Stromal cell of bone marrow (primary cell): ENCODE measurements at regions not wholly inside any gene's neighbourhood (a gene's known extent, or its start where the extent isn't known, plus 50 kb on each side); places are given as distances from the start of the nearest gene placed in this dataset.
"Not testable (repeated sequence)": the region's sequence is repeated elsewhere in the genome, so short reads cannot be mapped to it uniquely, and the experiment has no call there.

ENCODE experiments used
- DNase-seq: peaks from one replicate; pipeline ENCODE4 v3.0.0-alpha.2; 2012; ENCODE audit warnings: low read depth

DNA sequence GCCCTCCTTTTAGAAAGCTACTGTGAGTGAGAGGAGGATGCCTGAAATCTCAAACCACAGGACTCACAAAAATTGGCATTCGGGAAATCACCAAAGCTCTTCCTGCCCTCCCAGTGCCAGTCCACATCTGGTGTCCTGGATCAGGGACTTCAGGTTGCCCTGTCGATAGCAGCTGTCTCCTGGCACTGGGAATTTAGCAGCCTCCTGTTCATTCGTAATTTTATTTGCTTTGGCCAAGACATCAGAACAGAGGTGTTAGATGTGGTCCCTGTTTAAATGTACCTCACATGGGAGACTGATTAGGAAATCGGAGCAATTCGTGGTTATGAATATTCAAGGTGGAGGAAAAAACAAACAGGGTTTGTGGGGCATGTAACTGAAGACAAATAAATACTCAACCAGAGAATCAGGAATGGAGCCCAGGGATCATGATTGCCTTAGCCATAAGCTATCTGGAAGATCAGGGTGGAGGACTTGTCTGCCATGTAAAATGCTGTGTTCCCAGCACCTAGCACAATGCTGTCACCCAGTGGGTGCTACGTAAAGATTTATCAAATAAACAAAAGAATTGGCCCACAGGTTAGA is 265.2 kb upstream of the PROK2 start:
- no peak for DNase-seq

DNA sequence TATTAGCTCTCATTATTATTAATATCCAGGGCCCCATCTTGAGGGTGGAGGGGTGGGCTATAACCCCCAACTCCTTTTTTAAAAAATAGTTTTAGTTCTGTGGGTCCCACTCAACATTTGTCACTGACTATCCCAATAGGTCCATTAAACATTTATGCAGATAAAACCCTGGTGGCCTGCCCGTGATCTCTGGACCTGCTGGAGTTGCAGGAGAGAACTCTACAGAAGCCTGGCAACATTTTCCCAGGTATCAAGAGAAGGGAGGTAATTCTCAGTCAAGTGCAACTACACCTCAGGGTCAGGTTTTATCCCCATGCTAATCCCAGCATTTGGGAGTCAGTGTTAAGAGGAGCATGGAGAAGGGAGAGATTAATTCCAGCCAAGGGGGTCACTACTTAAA is 264.4 kb upstream of the PROK2 start:
- DNase-seq = no peak

DNA sequence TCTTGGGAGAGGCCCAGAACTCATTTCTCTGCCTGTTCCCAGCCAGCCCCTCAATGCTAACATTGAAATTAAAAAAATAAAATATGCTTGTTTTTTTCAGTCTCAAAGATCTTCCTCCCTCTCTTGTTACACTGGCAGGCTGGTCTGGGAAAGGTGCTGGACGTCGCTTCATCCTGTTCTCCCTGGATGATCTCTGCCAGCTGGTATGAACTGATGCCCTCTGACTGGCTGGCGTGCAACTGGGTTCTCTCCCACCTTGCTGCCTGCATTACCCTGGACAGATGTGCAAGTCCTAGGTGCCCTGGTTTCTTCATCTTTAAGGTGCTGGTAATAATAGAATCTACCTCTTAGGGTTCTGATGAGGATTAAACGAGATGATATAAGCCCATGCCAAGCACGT is 263.9 kb upstream of the PROK2 start:
- DNase-seq = no peak

DNA sequence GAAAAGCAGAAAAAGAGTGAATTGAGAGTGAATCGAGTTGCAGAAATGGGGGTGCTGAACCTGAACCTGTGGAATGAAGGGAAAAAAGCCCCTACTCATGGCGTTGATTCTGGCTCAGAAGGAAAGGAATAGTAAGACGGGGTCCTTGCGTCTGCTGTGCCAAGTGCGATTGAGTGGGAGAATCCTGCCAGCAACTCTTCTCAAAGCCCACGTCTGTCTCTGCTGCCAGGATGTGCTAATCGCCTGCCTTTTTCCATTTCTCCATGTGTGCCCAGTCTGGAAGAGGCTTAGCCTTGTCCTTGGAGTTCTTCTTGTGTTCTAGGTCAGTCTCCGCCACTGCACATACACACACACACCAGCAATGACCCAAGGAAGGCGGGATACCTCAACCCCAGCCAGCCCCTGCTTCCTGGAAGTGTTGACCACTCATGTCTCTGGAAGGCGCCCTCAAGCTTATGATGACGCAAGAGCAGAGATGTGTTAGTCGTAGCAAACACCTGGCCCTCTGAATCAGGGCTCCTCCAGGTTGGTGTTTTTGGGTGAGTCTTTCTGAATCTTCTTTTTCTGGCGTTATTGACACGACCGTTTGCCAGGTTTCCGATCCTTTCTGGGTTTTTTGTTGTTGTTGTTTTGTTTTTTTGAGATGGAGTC is 262.4 kb upstream of the PROK2 start:
- no peak for DNase-seq

DNA sequence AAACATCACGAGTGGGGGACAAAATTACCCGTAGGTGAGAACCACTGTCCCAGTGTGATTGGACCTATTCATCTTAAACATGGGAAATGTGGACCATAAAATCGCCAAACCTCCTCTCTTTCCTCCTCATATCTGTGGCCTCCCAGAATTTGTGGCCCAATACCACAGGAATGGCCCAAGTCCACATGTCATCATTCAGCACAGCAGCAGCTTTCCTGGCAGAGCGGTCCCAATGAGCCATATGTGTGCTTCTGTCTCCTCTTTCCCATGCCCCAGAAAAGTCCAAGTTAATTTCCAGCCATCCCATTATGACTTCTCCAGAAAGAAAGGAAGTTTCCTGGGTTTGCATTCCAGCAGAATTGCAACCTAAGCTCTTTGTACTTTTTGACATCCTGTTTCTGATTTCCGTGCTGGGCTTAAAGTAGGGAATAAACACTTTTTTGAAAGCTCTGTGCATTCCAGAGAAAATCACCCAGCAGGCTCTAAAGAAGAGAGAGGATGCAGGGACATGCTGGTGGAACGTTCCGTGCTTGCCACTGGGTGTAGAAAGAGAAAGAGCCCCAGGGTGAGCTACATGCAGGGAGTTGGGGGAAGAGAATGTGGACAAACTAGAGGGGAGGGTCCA is 259.4 kb upstream of the PROK2 start:
- peak; percentile 53 for DNase-seq

DNA sequence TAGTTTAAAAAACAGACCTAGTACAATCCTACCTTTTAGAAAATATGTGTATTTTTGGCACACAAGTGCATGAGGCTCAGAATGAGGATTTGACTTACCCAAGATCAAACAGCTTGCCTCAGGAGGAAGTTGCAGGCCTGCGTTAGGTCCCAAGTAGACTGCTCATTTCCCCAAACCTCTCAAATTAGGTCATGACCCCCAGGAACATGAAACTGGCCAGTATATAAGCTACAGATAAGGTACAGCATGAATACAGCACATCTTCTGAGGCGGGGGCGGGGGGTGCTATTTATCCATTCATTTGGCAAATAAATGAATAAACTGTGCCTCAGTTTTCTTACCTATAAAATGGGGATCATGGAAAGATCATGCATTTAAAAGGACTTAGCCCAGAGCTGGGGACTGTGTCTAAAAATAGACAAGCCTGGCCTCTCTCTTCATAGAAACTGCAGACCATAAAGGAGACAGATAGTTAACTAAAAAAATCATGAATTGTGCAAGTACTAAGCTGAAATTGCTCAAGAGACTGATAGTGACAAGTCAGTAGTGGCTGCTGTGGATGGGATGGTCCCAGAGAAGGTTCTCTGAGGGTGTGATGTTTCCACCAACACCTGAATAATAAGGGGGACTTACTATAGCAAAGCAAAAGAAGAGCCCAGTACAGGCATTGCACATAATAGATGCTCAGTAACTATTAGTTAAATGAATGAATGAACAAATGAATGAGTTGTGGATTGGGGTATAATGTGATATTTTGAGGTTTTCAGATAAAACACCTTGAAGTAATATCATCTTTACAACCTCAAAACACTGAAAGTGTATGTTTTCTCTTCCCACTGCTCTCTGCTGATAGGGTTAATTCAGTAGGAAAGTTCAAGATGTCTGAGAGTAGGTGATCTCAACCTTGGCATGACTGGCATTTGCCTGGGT is 258.5 kb upstream of the PROK2 start:
- DNase-seq = no peak

DNA sequence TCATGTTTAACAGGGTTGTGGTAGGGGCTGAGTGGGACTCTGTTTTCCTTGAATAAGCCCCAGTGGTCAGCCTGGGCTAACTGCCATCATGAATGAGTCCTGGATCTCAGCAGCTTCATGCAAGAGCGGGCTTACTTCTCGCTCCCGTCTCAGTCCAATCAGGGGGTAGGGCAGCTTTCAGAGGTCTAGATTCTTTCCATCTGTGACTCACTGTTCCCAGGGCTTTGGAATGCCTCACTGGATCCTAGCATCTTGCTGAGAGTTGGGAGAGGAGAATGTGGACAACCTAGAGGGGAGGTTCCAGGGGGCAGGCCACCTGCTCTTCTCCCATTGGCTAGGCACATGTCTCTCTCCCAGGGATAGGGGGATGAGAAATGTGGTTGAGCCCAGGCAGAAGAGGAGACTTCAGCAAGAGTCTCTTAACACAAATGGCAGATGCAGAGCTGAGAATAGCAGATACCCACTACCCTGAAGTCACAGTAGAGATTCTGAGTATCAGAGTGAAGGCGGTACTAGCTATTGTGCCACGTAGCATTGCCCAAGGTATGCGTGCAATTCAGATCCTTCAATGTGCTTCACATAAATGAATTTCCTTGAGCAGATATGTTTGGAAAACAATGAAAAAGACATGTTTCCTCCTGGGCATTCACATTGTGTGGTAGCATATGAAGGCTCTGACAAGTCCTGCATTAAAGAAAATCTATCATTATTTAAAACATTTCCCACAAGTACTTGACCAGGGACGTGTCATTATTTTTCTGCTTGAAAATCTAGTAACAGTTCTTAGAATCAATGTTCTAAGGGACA is 257.7 kb upstream of the PROK2 start:
- DNase-seq = peak; percentile 85

DNA sequence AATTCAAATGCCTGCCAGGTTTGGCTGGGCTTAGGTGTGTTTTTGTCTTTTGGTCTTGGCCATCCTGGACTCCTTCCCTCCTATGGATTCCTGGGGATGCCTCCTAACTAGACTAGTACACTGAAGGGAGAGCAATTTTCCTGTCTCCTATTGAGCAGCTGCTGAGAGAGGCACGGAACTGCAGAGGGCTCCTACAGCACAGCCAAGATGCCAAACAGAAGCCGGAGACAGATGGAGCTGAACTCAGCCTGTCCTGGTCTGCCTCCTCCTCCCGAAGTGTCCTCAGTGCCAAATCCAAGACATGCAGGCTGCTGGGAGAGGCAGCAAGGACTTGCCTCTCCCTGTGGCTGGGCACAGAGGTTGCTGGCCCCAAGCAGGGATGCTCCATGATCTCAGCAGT is 256.6 kb upstream of the PROK2 start:
- peak; percentile 28 for DNase-seq

DNA sequence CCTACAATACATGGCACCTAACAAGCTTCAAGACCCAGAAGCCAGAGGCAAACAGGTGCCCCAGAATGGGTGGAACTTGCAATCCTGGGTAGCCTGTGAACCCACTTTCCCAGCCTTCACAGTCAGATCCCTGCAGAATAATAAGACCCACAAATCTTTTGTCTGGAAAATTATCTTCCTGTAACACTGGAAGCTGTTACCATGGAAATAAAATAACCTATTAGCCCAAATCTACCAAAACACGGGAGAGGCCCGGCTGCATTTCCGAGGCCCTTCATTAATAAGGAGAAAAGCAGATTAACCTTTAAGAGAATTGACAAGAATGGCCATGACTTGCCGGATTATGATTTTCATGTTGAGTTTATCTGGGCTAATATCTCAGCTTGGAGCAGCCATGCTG is 256.1 kb upstream of the PROK2 start:
- DNase-seq = no peak

DNA sequence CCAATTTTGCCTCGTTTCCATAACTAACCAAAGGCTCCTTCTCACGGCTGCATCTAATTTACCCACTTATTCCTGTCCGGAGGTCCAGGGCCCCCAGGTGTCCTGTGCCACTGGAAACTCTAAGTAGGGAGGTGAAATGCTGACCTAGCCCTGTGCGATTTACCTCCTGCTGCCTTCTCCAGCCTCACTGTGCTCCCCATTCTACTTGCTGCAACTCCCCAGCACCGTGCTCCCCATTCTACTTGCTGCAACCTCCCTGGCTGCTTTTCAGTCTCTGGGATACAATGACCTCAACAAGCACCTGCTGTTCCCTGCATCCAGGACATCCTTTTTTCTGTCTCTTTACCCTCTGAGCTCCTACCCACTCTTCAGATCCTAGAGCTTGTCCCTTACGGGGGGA is 254.7 kb upstream of the PROK2 start:
- no peak for DNase-seq

DNA sequence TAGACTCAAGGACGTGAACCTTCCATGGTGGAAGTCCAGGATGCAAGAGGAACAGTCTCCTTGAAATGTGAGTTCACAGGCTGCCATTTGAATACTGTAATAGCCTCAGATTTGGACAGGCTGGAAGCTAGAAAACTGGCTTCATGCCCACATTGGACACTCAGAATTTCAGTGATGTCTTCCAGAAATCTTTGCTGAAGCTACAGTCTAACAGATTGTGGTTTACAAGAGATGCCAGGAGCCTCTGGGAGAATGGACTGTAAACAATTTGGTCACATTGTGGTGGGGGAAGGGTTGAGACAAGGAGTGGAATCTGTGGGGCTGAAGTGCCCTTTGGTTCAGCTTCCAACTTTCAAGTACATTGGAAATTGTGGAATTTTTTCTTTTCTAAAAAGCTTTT is 252.0 kb upstream of the PROK2 start:
- DNase-seq = peak; percentile 65

DNA sequence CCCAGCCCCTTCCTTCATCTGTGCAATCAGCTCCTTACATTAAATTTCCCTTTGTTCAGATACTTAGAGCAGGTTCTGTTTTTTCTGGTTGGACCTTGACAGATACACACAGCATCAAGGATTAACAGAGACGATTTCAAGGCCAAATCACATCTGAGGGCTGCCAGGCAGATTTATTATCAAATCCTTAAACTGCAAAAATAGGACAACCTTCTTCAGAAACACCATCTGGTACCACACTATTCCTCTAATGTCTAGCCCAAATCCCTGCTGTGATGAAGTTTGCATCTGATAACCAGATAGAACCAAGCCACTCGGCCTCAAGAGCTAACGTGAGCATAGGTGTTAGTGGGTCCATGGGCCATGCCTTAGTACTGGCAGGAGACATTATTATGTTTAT is 250.7 kb upstream of the PROK2 start:
- no peak for DNase-seq

DNA sequence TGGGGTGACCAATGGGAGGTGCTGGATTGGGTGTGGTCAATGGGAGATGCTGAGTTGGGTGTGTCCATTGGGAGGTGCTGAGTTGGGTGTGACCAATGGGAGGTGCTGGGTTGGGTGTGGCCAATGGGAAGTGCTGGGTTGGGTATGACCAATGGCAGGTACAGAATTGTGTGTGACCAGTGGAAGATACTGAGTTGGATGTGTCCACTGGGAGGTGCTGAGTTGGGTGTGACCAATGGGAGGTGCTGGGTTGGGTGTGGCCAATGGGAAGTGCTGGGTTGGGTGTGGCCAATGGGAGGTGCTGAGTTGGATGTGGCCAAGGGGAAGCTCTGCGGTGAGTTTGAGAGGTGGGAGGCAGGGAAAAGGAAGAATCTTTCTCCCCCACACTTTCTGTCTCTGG is 250.0 kb upstream of the PROK2 start:
- no peak for DNase-seq

DNA sequence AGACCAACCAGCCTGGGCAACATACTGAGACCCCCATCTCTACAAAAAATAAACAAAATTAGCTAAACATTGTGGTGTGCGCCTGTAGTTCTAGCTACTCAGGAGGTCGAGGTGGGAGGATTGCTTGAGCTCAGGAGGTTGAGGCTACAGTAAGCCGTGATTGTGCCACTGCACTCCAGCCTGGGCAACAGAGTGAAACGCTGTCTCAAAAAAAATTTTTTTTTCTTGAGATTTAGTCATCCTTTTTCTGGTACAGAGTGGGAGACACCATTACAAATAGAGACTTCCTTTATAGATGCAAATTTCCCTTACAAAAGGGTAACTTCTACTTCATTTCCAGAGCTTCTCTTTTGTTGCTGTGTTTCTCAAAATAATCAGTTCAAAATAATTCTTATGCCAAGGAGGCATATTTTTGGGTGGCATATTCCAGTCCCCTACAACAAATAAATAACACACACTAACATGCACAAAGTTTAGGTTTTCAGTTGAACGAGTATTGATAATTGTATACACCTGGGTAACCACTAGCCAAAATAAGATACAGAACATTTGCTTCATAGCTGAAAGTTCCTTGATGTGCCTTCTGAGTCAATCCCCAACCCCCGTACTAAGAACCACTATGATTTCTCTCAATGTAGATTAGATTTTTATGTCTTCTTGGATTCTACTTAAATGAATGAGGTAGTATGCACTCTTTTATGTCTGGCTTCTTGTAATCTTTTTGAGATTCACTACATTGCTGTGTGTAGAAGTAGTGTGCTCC is 248.9 kb upstream of the PROK2 start:
- no peak for DNase-seq

DNA sequence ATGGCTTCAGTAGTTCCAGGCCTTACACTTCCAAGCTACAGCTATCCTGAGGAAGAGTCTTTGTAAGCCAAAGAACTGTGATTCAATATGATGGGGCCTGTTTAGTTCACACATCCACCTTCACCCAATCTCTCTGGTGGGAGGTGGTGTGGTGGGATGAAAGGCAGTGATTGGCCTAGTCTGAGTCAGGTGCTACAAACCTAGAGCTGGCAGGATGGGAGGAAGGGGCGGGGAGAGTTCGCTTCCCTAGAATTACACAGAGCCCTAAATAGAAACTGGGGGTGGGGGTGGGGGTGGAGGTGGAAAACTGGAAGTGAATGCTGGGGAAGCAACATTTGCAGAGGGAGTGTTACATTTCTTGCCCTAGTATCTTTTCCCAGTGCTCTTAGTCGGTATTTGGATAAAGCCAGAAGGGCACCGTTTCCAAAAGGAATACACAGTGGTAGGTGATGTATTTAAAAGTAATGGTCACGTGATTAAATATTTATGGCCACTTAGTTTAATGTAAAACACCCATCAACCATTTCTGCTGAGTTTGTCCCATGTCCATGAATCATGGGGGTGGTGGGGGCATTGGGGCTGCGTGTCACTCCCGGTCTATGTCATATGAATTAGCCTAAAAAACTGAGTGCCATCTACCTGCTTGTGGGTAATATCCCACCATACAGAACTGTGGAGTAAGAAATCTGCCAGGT is 247.6 kb upstream of the PROK2 start:
- DNase-seq = no peak

DNA sequence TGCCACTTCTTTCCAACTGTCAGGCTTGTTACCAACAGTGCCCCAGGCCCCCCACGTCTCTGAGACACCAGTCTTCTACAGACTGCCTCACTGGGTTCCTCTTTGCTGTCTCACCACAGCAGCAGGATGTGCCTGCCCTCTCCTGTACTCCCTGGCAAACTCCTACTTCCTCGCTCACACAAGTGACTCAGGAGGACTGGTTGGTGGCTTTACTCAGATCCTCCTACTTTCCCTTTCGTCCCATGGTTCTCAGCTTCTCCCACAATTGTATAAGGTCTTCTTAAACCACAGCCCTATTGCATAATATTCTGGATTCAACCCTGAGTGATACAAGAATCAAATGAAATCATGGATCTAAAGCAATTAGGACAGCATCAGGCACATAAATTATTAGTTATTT is 246.6 kb upstream of the PROK2 start:
- DNase-seq = peak; percentile 78

DNA sequence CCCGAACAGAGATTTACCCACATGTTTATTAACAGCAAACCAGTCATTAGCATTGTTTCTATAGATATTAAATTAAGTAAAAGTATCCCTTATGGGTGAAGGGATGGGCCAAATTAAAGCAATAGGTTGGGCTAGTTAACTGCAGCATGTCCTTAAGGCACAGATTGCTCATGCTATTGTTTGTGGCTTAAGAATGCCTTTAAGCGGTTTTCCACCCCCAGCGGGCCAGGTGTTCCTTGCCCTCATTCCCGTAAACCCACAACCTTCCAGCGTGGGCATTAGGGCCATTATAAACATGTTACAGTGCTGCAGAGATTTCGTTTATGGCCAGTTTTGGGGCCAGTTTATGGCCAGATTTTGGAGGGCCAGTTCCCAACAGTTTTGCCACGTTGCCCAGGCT is 245.3 kb upstream of the PROK2 start:
- DNase-seq = not testable (repeated sequence)

DNA sequence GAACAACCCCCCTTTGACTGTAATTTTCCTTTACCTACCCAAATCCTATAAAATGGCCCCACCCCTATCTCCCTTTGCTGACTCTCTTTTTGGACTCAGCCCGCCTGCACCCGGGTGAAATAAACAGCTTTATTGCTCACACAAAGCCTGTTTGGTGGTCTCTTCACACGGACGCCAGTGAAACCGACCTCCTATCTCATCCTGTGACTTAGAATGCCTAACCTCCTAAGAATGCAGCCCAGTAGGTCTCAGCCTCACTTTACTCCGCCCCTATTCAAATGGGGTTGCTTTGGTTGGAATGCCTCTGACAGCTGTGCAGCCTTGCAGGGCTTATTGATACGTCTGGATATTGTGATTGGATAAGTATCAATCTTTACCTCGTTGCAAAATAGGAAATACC is 243.8 kb upstream of the PROK2 start:
- DNase-seq = not testable (repeated sequence)

DNA sequence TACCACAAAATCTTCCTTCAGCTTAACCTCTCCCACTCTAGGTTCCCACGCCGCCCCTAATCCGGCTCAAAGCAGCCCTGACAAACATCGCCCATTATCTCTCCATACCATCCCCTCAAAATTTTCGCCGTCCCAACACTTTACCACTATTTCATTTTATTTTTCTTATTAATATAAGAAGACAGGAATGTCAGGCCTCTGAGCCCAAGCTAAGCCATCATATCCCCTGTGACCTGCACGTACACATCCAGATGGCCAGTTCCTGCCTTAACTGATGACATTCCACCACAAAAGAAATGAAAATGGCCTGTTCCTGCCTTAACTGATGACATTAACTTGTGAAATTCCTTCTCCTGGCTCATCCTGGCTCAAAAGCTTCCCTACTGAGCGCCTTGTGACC is 243.4 kb upstream of the PROK2 start:
- DNase-seq = not testable (repeated sequence)

DNA sequence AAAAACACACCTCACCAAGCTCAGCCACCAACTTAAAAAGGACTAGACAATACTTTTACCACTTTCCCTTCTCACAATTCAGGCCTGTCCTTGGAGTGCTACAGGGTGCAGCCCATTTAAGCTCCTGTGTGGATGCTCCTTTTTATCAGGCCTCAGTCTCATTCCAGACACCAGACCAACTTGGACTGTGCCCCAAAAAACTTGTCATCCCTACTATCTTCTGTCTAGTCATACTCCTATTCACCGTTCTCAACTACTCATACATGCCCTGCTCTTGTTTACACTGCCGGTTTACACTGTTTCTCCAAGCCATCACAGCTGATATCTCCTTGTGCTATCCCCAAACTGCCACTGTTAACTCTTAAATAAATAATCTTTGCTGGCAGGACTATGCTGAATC is 242.8 kb upstream of the PROK2 start:
- not testable (repeated sequence) for DNase-seq

DNA sequence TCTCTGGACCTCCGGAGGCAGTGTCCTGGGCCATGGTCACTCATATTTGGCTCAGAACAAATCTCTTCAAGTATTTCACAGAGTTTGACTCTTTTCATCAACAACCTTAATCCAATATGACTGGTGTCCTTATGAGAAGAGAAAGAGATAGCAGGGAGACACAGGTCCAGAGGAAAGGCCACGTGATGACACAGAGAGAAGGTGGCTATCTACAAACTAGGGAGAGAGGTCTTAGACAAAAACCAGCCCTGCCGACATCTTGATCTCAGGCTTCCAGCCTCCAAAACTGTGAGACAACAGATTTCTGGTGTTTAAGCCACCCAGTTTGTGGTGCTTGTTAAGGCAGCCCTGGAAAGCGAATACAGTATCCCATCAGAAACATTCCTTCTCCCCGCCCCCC is 237.1 kb upstream of the PROK2 start:
- DNase-seq = no peak
